C4-2B (cell line): ENCODE measurements at regions not wholly inside any gene's neighbourhood (a gene's known extent, or its start where the extent isn't known, plus 50 kb on each side); places are given as distances from the start of the nearest gene placed in this dataset.

Experiments
- ZFX ChIP-seq: fragments of 450-650 bp; IDR thresholded peaks from 2 replicates; pipeline ENCODE4 v1.6.1; 2017
- TF ChIP-seq, protein P1 (sequence below): fragments of 450-650 bp; conservative IDR thresholded peaks from 2 replicates; pipeline ENCODE4 v1.5.1; 2017; ENCODE audit warnings: mild to moderate bottlenecking

- TF ChIP-seq, protein P1, sequence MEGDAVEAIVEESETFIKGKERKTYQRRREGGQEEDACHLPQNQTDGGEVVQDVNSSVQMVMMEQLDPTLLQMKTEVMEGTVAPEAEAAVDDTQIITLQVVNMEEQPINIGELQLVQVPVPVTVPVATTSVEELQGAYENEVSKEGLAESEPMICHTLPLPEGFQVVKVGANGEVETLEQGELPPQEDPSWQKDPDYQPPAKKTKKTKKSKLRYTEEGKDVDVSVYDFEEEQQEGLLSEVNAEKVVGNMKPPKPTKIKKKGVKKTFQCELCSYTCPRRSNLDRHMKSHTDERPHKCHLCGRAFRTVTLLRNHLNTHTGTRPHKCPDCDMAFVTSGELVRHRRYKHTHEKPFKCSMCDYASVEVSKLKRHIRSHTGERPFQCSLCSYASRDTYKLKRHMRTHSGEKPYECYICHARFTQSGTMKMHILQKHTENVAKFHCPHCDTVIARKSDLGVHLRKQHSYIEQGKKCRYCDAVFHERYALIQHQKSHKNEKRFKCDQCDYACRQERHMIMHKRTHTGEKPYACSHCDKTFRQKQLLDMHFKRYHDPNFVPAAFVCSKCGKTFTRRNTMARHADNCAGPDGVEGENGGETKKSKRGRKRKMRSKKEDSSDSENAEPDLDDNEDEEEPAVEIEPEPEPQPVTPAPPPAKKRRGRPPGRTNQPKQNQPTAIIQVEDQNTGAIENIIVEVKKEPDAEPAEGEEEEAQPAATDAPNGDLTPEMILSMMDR: no peak
- TF ChIP-seq ZFX: no peak
These were observed 54.8 kb upstream of the DAAM1 start for GRCh38 chr14:59133709-59134108.
